Right hindlimb (tissue), 1 donor: ENCODE measurements at regions not wholly inside any gene's neighbourhood (a gene's known extent, or its start where the extent isn't known, plus 50 kb on each side); places are given as distances from the start of the nearest gene placed in this dataset.
"Not testable (repeated sequence)": the region's sequence is repeated elsewhere in the genome, so short reads cannot be mapped to it uniquely, and the experiment has no call there.

ENCODE experiments used
- DNase-seq: peaks from one replicate; pipeline ENCODE4 v3.0.0-alpha.2; 2018

DNA sequence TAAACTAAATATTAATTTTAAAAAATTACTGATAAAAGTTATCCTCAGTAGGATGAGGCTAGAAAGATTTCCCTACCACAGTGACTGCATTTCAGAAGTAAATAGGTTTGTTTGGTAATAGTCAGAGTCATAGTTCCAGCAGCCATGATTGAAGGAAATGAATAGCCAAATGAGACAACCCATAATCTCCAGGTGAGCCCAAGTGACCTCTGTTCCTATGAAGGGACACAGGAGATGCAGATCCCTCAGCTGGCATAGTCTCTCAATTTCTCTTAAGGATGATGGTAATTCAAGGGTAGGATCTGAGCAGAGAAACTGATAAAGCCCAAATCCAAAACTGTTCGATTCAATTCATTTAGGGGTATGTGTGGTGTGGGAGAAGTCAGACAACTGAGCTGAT lies 461.8 kb downstream of the RAP2B start:
- no peak for DNase-seq

DNA sequence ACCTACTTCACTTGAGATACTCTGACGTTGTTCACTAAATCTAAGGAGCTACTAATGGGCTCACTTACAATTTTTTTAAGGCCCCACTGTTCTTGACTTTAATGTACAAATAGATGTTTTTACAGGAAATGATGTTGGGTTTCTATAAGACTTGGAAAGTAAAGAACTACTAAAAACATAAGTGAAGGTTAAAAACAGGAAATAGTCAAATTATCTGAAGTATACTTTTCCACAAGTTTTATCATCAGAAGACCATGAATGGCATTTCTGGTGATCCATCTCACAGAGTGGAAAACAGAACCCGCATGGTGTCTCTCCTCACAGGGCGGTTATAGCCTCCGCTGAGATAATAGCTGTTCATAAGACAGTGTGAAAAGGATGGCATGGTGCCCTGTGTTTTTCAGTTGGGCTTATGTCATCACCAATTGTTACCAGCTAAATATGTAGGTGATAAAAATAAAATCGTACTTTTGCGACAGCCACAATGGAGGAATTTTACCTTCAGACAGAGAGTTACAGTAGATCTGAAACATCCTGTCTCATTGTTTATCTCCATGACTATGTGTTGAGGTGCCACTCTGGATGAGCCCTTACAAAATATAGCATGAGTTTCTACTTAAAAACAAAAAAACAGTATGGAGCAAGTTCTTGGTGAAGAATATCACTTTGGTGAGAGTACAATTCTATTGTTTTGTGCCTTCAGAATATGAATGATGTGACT lies 462.4 kb downstream of the RAP2B start:
- no peak for DNase-seq

DNA sequence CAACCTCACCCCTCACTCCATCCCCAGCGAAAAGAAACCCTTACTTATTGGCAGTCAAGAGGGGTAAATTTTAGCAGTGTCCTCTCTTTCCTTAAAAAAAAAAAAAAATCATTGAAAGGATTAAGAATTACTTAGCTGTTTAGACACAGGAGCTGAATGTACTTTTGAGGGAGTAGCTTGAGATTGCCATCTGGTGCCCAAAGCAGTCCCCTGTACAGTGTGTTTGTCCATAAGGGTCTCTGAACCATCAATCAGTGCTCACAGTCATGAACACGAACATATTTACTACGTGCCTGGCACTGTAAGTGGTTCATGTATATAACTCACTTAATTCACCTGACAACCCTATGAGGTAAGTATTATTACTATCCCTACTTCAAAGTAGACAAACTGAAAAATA lies 463.5 kb downstream of the RAP2B start:
- no peak for DNase-seq

DNA sequence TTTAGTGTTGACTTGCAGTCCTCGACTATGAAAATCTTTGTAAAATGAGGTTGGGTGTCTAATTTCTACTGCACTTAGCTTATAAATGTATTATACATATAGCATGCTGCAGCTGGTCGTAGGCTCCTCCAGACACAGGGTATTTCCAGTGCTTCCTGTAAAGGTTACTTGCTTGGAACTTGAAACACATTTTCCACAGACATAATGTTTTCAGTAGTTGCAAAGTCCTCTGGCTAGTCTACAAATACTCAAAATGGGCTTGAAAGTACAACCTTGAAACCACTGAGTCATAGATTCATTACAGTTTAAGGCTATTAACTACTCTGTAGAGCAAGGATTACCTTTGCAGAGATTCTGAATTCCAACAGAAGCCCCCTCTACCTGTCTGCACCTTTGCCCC lies 464.1 kb downstream of the RAP2B start:
- DNase-seq, result no peak

DNA sequence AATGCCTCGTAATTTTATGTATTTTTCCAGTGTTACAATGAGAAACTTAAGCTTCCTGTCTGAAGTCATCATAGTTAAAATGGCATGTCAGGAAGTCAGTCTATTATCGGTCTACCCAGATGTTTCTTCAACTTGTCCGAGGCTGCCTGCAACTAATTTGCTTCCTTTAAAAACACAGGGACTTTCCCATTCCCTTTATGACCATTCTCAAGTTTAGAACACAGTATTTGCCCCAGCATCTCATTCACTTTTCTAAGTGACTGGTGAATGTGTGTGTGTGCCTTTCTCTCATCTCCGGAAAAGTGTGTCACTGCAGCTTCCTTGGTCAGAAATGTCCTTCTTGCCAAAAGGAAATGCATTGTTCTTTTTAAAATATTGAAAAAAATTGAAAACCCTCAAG lies 466.6 kb downstream of the RAP2B start:
- DNase-seq, result no peak

DNA sequence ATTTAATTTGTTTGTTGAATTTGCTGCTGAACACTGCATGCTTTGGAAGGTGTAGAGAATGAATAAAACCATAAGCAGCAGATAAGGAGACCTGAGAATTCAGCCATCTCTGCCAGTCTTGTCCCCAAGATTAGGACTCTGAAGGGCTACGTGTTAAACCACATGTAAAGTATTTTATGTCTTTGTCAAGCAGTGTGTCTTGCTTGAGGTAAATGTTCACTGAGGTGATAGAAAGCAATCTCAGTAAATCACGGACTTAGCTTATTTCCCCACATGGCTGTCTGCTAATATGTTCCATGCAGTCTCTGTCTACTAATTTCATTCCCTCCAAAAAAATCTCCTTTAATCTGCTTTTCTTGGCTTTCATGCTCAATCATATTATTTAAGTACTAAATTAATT lies 467.1 kb downstream of the RAP2B start:
- no peak for DNase-seq

DNA sequence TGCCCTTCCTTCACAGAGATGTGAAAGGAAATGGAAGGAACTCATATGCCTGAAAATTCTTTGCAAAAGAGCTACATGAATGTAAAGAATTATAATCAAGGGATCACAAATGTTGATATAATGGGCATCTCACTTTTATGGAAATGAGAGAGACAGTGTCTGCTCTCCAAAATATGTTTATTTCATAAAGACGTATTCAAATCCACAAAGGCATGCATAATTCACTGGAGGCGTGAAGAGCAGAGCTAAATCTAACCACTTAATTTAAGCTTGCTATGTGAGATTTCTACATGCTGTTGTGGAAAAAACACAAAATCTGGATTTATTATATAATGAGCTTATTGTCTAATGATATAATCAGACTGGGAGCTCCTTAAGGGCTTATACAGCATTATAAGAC lies 469.1 kb downstream of the RAP2B start:
- no peak for DNase-seq

DNA sequence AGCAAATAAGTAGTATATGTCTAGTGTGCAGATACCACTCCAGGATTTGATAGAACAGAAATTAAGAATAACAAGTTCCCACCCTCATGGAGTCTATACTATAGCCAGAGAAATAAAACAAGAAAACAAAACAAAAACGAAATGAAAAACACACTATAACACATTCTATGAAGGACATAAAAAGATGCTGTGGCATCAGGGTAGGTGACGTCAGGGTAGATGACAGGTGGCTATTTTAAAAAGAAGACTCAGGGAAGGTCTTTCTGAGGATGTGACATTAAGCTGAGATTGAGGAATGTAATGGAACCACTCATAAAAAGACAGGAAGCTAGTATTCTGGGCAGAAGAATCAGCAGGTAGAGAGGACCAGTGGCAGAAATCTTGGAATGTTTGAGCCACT lies 469.6 kb downstream of the RAP2B start:
- DNase-seq, result no peak

DNA sequence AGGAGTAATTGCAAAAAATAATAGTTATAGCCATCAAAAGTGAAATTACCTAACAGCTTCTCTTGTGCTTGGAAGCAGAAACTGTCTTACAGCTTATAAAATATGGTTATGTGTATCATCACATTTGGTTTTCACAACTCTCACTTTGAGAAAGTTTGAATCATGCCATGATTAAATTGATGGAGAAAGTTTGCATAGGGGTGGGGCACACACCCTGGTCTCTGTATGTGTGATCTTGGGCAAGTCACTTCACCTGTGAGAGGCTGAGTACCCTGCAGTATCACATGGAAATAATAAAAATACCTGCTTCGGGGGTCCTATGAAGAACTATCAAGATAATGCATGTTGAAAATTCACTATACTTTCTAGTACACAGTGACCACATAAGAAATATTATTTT lies 471.4 kb downstream of the RAP2B start:
- no peak for DNase-seq

DNA sequence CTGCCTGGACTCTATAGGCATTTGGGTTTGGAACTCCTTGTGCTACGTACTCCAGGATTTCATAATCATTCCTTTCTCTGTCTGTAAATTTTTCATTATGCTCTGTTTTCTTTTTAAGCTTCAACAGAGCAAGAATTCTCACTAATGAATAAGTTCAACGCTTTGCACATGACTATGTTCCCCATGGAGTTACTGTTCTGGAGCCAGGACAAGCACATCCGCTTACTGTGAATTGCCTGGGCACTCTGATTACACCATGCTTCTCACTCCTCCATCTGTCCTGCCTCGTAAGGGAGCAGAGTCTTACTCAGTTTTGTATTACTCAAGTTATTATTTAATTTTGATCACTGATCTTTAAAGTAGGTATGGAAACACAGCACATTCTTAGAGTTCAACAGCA lies 472.7 kb downstream of the RAP2B start:
- DNase-seq, result no peak

DNA sequence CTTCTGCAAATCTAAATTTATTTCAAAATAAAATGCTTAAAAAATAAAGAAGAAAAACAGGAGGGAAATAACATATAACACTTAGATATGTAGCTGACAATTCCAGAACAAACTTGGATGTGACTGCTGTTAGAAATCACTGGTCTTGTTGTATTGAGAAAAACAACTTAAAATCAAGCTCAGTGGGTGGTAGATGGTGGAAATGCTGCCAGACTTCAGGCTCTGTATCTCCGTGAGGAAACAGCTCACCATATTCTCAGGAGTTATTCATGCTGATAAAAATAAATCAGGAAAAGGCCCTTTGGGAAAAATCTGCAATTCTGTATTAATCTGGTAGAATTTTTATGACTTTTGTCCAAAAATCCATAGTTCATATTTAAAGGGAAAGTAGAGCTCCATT lies 477.6 kb downstream of the RAP2B start:
- DNase-seq, result peak; percentile 22

DNA sequence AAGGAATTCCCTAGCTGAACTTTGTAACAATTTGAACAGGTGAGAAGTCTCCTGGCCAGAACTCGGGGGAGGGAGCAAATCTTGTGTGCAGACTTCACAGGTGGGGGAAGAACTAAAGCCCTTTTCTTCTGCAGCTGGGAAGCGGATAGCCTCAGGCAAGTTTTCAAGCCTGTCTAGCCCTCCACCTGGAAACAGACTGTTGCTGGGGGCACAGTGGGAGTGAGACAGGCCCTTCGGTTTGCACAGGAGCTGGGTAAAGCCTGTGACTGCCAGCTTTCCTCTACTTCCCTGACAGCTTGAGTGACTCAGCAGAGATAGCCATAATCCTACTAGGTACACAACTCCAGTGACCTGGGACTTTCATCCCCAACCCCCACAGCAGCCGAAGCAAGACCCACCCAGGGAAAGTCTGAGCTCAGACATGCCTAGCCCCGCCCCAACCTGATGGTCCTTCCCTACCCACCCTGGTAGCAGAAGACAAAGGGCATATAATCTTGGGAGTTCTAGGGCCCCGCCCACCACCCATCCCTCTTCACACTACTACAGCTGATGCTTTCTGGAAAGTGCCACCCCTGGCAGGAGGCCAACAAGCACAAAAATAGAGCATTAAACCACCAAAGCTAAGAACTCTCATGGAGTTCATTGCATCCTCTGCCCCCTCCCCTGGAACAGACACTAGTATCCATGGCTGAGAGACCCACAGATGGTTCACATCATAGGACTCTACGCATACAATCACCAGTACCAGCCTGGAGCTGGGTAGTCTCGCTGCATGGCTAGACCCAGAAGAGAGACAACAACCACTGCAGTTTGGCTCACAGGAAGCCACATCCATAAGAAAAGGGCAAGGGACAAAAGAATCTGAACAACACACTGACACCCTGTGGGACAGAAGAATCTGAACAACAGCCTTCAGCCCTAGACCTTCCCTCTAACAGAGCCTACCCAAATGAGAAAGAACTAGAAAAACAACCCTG lies 479.0 kb downstream of the RAP2B start:
- no peak for DNase-seq

DNA sequence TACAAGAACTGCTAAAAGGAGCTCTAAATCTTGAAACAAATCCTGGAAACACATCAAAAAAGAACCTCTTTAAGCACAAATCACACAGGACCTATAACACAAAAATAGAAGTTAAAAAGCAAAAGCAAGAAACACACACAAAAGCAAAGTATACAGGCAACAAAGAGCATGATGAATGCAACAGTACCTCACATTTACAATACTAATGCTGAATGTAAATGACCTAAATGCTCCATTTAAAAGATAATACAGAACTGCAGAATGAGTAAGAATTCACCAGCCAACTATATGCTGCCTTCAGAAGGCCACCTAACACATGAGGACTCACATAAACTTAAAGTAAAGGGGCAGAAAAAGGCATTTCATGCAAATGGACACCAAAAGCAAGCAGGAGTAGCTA lies 478.6 kb upstream of the ARHGEF26 start:
- DNase-seq, result not testable (repeated sequence)

DNA sequence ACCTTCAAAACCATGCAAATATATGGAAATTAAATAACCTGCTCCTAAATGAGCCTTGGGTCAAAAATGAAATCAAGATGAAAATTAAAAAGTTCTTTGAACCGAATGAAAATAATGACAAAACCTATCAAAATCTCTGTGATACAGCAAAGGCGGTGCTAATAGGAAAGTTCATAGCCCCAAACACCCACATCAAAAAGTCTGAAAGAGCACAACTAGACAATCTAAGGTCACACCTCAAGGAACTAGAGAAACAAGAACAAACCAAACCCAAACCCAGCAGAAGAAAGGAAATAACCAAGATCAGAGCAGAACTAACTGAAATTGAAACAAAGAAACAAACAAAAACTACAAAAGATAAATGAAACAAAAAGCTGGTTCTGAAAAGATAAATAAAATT lies 477.7 kb upstream of the ARHGEF26 start:
- DNase-seq, result not testable (repeated sequence)

DNA sequence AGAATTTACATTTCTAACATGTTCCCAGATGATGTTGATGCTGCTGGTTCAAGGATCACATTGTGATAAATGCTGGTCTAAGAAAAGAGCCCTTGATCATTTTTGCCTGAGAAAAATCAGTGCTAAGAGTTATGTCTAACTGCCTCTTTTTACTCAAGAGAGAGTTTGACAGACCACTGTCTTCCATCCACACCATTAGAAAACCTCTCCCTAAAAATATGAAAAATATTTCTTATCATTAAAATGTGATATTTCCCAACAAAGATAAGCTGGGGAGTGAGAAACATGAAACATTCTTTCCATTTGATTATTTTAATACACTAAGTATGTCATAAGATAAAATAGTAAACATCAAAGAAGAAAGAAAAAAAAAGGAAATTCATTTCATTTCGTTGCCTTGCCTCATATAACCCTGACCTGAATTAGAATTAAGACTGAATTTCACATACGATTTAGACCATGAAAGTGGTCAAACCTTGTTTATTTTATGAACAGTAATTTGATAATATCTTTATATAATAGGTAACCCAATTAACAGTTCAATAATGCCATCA lies 471.8 kb upstream of the ARHGEF26 start:
- DNase-seq, result no peak

DNA sequence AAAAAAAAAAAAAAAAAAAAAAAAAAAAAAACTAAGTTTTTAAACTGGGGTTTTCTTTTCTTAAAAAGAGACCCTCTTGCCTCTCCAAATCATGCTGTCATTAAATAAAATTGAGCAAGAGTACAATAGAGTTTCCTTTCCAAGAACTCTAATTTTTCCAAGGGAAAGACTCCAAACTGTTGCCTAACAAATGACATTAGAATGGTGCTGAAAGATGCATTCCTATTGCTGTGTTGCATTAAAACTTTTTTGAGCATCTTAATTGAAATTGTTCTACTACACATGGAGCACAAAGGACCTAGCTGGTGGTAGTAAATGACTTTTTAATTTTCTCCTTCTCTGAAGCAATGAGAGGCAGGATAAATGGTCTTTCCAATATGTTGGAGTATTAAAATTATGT lies 469.1 kb upstream of the ARHGEF26 start:
- DNase-seq, result no peak

DNA sequence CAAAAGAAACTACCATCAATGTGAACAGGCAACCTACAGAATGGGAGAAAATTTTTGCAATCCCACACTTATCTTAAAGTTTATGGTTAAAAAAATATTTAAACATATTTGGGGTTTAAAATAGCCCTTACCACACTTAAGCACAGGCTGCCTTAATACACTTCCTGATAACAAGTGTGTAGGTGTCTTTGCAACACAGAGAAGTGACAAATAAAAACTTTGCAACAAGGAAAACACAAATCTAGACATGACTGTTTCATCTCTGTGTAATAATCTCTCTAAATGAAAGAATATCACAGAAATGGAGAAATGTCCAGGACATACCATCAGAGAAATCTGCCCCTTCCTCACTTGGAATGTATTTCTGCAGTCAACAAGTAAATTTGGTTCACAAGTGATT lies 464.1 kb upstream of the ARHGEF26 start:
- DNase-seq, result no peak

DNA sequence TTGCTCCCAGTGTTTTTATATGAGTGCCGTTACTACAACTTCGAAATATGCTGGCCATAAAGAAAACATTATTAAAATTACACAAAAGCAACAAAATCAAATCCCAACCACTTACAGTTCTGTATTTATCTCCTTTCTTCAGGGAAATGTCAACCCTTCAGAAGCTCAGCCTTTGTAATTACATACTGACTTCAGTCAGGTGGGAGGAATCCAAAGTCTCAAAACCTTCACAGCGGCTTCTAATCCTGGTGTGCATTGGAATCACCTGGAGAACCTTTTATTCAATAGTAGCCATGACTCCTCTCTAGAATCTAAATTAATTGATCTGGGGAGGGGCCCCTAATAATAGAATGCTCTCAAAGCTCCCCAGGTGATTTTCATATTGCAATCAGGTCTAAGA lies 463.7 kb upstream of the ARHGEF26 start:
- no peak for DNase-seq

DNA sequence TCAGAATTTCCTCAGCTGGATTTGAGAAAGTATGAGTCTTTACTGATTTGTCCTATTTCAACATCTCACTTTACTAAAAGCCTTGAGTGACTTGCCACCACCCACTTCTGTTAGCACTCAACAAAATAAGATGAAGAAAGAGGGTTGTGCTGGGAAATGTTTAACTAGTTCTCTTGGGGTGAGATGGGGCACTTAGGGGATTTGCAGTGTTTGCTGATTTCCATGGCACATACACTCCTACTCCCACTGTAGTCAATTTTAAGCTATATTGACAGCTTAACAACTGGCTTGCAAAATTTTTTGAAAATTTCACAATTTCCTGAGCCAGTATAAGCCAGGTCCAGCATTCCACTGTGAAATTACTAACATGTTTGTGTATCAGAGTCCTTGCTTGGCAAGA lies 463.1 kb upstream of the ARHGEF26 start:
- no peak for DNase-seq

DNA sequence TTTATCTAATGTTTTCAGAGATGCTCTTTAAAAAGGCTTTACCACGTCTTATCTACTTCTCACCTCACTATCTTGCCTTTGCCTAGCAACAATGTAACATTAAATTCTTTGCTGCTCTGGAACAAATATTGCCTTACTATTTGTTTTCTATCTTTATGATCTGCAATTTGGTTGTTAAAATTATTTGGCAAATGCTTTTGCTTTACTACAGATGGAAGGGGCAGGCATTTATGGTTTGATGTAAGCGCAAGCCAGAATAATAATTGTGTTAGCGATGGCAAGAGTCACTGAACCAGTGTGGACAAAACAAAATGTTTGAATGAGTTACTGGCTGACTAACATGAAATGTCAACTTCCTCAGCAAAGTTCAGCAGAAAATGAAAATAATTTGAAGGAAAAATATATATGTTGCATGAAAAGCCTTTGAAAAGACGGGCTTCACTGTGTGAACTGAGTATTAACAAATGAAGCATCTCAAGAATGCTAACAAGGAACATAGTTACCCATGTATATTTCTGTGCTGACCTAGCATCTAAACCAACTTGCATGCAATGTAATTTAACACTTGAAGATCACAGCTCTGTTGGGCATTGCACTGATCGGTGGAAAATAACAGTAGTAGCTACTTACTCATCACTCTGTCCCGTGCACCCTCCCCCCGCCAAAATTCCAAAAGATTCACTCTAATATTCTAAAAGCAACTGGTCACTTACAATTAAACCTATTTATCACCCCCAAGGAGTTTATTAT lies 454.0 kb upstream of the ARHGEF26 start:
- DNase-seq, result no peak

DNA sequence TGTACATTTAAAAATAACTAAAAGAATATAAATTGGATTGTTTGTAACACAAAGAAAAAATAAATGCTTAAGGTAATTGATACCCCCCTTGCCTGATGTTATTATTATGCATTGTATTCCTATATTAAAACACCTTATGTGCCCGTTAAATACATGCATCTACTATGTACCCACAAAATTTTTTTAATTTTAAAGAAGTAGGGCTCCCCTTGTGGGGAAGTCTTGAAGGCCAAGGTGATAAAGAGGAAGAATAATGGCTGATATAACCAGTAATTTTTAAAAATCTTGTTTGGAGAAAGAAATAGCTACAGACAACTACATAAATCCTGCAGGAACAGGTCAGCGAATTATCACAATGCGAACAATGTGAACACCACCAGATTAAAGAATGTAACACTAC lies 451.7 kb upstream of the ARHGEF26 start:
- DNase-seq, result no peak

DNA sequence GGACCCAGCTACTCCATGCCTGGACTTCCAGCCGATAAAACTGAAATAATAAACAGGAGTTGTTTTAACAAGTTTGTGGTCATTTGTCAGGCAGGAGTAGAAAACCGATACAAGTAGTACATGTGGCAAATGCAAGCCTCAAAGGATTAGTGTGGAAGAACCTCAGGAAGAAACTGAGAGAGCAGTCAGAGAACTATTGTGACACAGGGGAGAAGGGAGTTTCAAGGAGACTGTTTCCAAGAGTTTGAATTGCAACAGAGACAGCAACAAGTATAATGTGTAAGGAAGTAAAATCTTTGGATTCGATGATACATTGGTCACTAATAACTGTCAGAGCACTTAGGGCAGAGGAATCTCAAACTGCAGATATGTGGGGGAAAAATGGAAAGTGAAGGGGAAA lies 450.6 kb upstream of the ARHGEF26 start:
- no peak for DNase-seq

DNA sequence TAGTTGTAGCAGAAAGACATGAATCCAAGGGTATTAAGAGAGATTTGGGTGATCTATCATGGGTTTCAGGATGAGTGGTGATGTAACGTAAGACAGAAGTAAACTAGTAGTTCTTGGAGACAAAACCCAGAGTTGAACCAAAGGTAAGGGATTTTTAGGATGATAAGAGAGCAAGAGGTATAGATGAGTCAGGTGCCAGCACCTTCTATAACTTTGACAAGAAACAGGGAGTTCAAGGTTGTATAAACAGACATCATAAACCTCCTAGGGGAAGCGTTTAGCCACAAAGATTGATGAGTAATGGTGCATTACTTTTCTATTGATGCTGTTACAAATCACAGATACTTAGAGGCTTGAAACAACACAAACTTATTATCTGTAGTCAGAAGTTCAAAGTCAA lies 447.3 kb upstream of the ARHGEF26 start:
- no peak for DNase-seq
